ENCODE measurements at regions not wholly inside any gene's neighbourhood (a gene's known extent, or its start where the extent isn't known, plus 50 kb on each side); places are given as distances from the start of the nearest gene placed in this dataset.

GRCh38 chr7:18356191-18356645 is 139.3 kb upstream of the HDAC9 start:
- peak; percentile 58 for TF ChIP-seq CTCF (conservative IDR thresholded peaks at IDR 0.05; ENCODE audit: low read depth, low read length)
- no peak overlapping the region for H3K4me3 ChIP-seq (ENCODE audit: low read depth, low read length)
- DNase-seq (ENCODE audit: low read depth), result peak; percentile 53

GRCh38 chr7:18357691-18358090 is 137.9 kb upstream of the HDAC9 start:
- no peak overlapping the region for H3K4me3 ChIP-seq (ENCODE audit: low read depth, low read length)
- TF ChIP-seq CTCF (conservative IDR thresholded peaks at IDR 0.05; ENCODE audit: low read depth, low read length), result peak; percentile 41
- DNase-seq (ENCODE audit: low read depth), result peak; percentile 39

- TF ChIP-seq CTCF (conservative IDR thresholded peaks at IDR 0.05; ENCODE audit: low read depth, low read length), result no peak
- no peak overlapping the region for H3K4me3 ChIP-seq (ENCODE audit: low read depth, low read length)
- peak; percentile 11 for DNase-seq (ENCODE audit: low read depth)
These were observed 133.8 kb upstream of the HDAC9 start for GRCh38 chr7:18361756-18362155.

- DNase-seq (ENCODE audit: low read depth), result no peak
- TF ChIP-seq CTCF (conservative IDR thresholded peaks at IDR 0.05; ENCODE audit: low read depth, low read length), result no peak
- no peak overlapping the region for H3K4me3 ChIP-seq (ENCODE audit: low read depth, low read length)
These were observed 131.7 kb upstream of the HDAC9 start for GRCh38 chr7:18363751-18364380.

GRCh38 chr7:18364396-18364795 is 131.2 kb upstream of the HDAC9 start:
- TF ChIP-seq CTCF (conservative IDR thresholded peaks at IDR 0.05; ENCODE audit: low read depth, low read length), result no peak
- H3K4me3 ChIP-seq (ENCODE audit: low read depth, low read length), result no peak overlapping the region
- DNase-seq (ENCODE audit: low read depth), result no peak

- H3K4me3 ChIP-seq (ENCODE audit: low read depth, low read length), result no peak overlapping the region
- TF ChIP-seq CTCF (conservative IDR thresholded peaks at IDR 0.05; ENCODE audit: low read depth, low read length), result no peak
- DNase-seq (ENCODE audit: low read depth), result no peak
These were observed 129.2 kb upstream of the HDAC9 start for GRCh38 chr7:18366394-18366793.

GRCh38 chr7:18369011-18369410 is 126.5 kb upstream of the HDAC9 start:
- TF ChIP-seq CTCF (conservative IDR thresholded peaks at IDR 0.05; ENCODE audit: low read depth, low read length), result no peak
- no peak for DNase-seq (ENCODE audit: low read depth)
- H3K4me3 ChIP-seq (ENCODE audit: low read depth, low read length), result no peak overlapping the region
